ENCODE measurements at regions not wholly inside any gene's neighbourhood (a gene's known extent, or its start where the extent isn't known, plus 50 kb on each side); places are given as distances from the start of the nearest gene placed in this dataset.

DNA sequence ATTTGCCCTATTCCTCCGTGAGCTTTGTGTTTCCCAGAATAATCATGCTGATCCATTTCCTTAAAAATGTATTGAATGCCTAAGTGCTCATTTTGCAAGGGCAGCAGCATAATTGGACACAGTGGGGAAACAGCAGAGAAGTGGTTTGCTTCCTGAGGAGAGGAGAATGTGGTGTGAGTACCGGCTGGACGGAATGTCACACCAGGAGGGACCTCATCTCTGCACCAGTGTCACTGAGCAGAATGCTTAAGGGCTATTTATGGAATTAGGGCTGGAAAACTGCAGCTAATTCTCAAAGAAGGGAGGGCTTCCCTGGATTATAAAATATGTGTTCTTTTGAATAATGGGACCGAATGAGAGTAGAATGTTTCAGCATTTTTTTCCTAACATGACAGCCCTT is 1100.6 kb upstream of the RBFOX1 start:
- Histone ChIP-seq H2AFZ (ENCODE audit: low read depth, low read length) (no peak overlapping the region), H3K27ac (ENCODE audit: insufficient read depth, low read depth, low read length) (no peak overlapping the region), H3K4me2 (ENCODE audit: insufficient read depth, low read length) (no peak overlapping the region), H3K79me2 (ENCODE audit: control insufficient read depth, insufficient read depth, low read length) (no peaks in the 10 kb centered on the region), H3K36me3 (ENCODE audit: control insufficient read depth in 2 of 2, extremely low read depth in 1 of 2, insufficient read depth in 2 of 2, low read length in 2 of 2) (no peaks in the 10 kb centered on the region), H3K9me1 (replicated peaks; ENCODE audit: control insufficient read depth, extremely low read depth, insufficient read depth, low read length) (no peaks in the 10 kb centered on the region), H3K9ac (replicated peaks; ENCODE audit: extremely low read depth, insufficient read depth, low read length) (no peak overlapping the region), H3K9me3 (replicated peaks; ENCODE audit: control insufficient read depth, insufficient read depth, low read length) (peaks cover 3% of the 10 kb centered on the region), H3K4me1 (ENCODE audit: control insufficient read depth, extremely low read depth, insufficient read depth, low read length) (no peaks in the 10 kb centered on the region), H3K27me3 (ENCODE audit: control insufficient read depth in 2 of 2, insufficient read depth in 2 of 2, low read length in 2 of 2) (no peaks in the 10 kb centered on the region), H4K20me1 (replicated peaks; ENCODE audit: control insufficient read depth, extremely low read depth, insufficient read depth, low read length) (no peaks in the 10 kb centered on the region), H3K4me3 (replicated peaks in 1 of 3; ENCODE audit: insufficient read depth in 1 of 3, low read depth in 1 of 3, low read length in 3 of 3) (no peak overlapping the region)
- no TSS peak for BruUV-seq (replicated peaks)
- FAIRE-seq: no peak
- no peak for TF ChIP-seq MYC (IDR thresholded peaks at IDR 0.05; ENCODE audit: low read depth, low read length)
- TF ChIP-seq, protein P1, sequence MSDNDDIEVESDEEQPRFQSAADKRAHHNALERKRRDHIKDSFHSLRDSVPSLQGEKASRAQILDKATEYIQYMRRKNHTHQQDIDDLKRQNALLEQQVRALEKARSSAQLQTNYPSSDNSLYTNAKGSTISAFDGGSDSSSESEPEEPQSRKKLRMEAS (IDR thresholded peaks at IDR 0.05; ENCODE audit: insufficient read depth, insufficient read length): no peak
- TF ChIP-seq POLR2A (IDR thresholded peaks at IDR 0.05; ENCODE audit: low read depth, low read length): no peak
- TF ChIP-seq, protein P2, sequence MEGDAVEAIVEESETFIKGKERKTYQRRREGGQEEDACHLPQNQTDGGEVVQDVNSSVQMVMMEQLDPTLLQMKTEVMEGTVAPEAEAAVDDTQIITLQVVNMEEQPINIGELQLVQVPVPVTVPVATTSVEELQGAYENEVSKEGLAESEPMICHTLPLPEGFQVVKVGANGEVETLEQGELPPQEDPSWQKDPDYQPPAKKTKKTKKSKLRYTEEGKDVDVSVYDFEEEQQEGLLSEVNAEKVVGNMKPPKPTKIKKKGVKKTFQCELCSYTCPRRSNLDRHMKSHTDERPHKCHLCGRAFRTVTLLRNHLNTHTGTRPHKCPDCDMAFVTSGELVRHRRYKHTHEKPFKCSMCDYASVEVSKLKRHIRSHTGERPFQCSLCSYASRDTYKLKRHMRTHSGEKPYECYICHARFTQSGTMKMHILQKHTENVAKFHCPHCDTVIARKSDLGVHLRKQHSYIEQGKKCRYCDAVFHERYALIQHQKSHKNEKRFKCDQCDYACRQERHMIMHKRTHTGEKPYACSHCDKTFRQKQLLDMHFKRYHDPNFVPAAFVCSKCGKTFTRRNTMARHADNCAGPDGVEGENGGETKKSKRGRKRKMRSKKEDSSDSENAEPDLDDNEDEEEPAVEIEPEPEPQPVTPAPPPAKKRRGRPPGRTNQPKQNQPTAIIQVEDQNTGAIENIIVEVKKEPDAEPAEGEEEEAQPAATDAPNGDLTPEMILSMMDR (IDR thresholded peaks at IDR 0.05; ENCODE audit: extremely low read depth in 1 of 2, insufficient read depth in 1 of 2, low read depth in 1 of 2, low read length in 2 of 2): no peak
- no peak for TF ChIP-seq JUN (IDR thresholded peaks at IDR 0.05; ENCODE audit: borderline replicate concordance, insufficient read depth, insufficient read length, low read depth)
- no peak for TF ChIP-seq GATA2 (IDR thresholded peaks at IDR 0.05; ENCODE audit: insufficient read depth, insufficient read length, low read depth, low read length)
- TF ChIP-seq POLR2AphosphoS5 (IDR thresholded peaks at IDR 0.05; ENCODE audit: insufficient read depth, low read depth, low read length): no peak
- TF ChIP-seq EZH2 (IDR thresholded peaks at IDR 0.05; ENCODE audit: borderline replicate concordance, low read depth, low read length, severe bottlenecking): no peak
- no peak for TF ChIP-seq FOS (IDR thresholded peaks at IDR 0.05; ENCODE audit: borderline replicate concordance, insufficient read depth, low read length)
- no peak for DNase-seq (ENCODE audit: low read depth, low spot score)
- ChIA-PET POLR2A (no interaction called here), CTCF (no interaction called here)
- dilution Hi-C loops (cut with MboI; ENCODE audit: extremely low pct_ligation_motif_present, low sequenced_read_pairs) (no loop called here), intact Hi-C loops (cut with micrococcal nuclease) (no loop called here)
